ENCODE measurements at regions not wholly inside any gene's neighbourhood (a gene's known extent, or its start where the extent isn't known, plus 50 kb on each side); places are given as distances from the start of the nearest gene placed in this dataset.

GRCh38 chr3:184477940-184478339, 83.6 kb upstream of the EPHB3 start:
- no peak for DNase-seq (ENCODE audit: extremely low read depth, low read depth)

DNA sequence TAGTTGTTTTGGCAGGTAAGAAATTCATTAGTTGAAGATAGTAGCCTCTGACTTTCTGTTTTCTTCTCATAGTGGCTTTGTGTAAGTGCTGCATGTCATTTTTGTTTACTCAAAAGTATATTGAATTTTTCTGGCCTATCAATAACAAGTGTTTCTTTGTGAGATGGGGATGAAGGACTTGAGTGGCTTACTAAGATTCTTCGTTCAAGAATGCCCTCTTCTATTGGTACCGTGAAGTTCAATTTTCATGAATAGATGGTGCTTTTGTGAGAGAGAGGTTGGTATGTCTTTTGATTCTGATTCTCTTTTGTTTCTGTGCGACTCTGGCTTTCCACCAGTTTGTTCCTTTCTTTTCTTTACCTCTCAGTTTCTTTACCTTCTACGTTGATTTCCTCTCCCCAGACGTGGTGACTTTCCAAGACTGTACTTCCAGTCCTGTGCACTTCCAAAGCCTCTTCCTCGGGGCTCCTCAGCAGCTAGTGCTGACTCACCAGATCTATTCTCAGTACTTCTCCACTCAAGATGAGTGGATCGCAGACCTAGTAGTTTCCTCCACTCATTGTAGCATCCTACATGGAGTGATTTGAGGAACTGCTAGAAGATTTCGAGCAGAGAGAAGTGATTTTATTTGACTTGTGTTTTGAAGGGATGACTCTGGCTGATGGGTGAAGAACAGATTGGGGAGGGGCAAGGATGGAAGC, 82.0 kb upstream of the EPHB3 start:
- TF ChIP-seq, protein P1, sequence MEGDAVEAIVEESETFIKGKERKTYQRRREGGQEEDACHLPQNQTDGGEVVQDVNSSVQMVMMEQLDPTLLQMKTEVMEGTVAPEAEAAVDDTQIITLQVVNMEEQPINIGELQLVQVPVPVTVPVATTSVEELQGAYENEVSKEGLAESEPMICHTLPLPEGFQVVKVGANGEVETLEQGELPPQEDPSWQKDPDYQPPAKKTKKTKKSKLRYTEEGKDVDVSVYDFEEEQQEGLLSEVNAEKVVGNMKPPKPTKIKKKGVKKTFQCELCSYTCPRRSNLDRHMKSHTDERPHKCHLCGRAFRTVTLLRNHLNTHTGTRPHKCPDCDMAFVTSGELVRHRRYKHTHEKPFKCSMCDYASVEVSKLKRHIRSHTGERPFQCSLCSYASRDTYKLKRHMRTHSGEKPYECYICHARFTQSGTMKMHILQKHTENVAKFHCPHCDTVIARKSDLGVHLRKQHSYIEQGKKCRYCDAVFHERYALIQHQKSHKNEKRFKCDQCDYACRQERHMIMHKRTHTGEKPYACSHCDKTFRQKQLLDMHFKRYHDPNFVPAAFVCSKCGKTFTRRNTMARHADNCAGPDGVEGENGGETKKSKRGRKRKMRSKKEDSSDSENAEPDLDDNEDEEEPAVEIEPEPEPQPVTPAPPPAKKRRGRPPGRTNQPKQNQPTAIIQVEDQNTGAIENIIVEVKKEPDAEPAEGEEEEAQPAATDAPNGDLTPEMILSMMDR (IDR thresholded peaks at IDR 0.05; ENCODE audit: low read depth, low read length): no peak

More at GRCh38 chr3:184477940-184478339, 83.6 kb upstream of the EPHB3 start:
- TF ChIP-seq, protein P1 (IDR thresholded peaks at IDR 0.05; ENCODE audit: low read depth, low read length): no peak

DNA sequence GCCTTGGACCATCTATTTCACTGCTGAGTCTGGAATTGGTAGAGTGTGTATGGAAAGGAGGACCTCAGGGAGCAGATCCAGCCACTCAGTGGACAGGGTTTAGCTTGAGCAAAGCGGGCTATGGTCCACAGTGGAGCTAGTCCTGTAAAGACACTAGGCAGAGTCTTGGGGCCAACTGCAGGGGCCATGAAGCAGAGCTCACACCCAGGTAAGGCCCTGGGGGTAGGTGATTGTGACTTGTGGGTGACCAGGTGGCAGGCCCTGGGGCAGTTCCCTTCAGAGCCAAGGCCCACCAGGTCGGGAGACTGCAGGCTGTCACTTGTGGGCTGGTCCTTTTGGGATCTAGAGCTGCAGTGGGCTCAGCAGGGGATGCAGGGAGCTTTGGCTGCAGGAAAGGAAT, 80.8 kb upstream of the EPHB3 start:
- no peak for DNase-seq (ENCODE audit: extremely low read depth, low read depth)
- TF ChIP-seq, protein P1 (IDR thresholded peaks at IDR 0.05; ENCODE audit: low read depth, low read length): no peak

More for the DNA sequence above, 82.0 kb upstream of the EPHB3 start:
- DNase-seq (ENCODE audit: extremely low read depth, low read depth): no peak

DNA sequence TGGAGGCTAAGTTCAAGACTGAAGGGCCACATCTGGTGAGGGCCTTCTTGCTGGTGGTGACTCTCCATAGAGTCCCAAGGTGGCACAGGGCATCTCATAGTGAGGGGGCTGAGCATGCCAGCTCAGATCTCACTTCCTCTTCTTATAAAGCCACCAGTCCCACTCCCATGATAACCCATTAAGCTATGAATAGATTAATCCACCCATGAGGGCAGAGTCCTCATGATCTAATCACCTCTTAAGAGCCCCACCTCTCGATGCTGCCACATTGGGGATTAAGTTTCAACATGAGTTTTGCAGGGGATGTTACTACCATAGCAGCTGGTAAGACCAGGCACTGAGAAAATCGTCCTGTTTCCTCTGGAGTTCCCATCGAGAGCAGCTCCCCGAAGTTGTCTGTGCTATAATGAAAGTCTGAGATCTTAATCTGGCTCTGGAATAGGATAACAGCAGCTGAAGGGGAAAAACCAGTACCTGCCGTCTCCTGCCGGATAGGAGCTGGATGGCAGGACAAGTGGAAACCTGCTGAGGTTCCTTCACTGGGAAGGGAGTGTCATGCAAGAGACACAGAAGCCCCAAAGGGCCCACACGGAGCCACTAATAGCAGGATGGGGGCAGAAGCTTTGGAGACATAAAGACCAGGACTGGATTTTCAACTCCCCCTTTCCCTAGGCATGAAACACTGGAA, 79.5 kb upstream of the EPHB3 start:
- TF ChIP-seq, protein P1 (IDR thresholded peaks at IDR 0.05; ENCODE audit: low read depth, low read length): no peak
- DNase-seq (ENCODE audit: extremely low read depth, low read depth): no peak

GRCh38 chr3:184485241-184485640, 76.3 kb upstream of the EPHB3 start:
- DNase-seq (ENCODE audit: extremely low read depth, low read depth): no peak
- TF ChIP-seq, protein P1 (IDR thresholded peaks at IDR 0.05; ENCODE audit: low read depth, low read length): no peak

DNA sequence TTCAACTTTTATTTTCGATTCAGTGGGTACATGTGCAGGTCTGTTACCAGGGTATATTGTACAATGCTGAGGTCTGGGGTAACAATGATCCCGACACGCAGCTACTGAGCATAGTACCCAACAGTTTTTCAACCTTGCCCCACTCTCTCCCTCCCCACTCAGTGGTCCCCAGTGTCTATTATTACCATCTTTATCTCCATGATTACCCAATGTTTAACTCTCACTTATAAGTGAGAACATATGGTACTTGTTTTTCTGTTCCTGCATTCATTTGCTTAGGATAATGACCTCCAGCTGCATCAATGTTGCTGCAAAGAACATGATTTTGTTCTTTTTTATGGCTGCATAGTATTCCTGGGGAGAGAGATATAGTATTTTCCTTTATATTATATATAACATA, 75.7 kb upstream of the EPHB3 start:
- no peak for DNase-seq (ENCODE audit: extremely low read depth, low read depth)
- TF ChIP-seq, protein P1 (IDR thresholded peaks at IDR 0.05; ENCODE audit: low read depth, low read length): no peak

GRCh38 chr3:184486614-184487013, 75.0 kb upstream of the EPHB3 start:
- TF ChIP-seq, protein P1 (IDR thresholded peaks at IDR 0.05; ENCODE audit: low read depth, low read length): no peak
- no peak for DNase-seq (ENCODE audit: extremely low read depth, low read depth)
